Cardiac fibroblast (primary cell): ENCODE measurements at regions not wholly inside any gene's neighbourhood (a gene's known extent, or its start where the extent isn't known, plus 50 kb on each side); places are given as distances from the start of the nearest gene placed in this dataset.

Source experiments
- DNase-seq, 2 donors: peaks; one replicate each; pipeline versions ENCODE4 v3.0.0 to v3.0.0-alpha.2; 2010; ENCODE audit warnings: low read depth in 2 of 2
- H3K4me3 ChIP-seq, 2 donors: replicated peaks in 1 of 2; 1 replicate in 1 of 2; 2 replicates in 1 of 2; pipeline ENCODE4 v1.5.1; 2011; ENCODE audit warnings: low read depth in 2 of 2, low read length in 2 of 2, mild to moderate bottlenecking in 2 of 2, moderate library complexity in 1 of 2
- TF ChIP-seq, protein P1 (sequence below): IDR thresholded peaks from one replicate; pipeline ENCODE4 v1.5.1; 2011; ENCODE audit warnings: low read depth, mild to moderate bottlenecking, low read length, inconsistent platforms

DNA sequence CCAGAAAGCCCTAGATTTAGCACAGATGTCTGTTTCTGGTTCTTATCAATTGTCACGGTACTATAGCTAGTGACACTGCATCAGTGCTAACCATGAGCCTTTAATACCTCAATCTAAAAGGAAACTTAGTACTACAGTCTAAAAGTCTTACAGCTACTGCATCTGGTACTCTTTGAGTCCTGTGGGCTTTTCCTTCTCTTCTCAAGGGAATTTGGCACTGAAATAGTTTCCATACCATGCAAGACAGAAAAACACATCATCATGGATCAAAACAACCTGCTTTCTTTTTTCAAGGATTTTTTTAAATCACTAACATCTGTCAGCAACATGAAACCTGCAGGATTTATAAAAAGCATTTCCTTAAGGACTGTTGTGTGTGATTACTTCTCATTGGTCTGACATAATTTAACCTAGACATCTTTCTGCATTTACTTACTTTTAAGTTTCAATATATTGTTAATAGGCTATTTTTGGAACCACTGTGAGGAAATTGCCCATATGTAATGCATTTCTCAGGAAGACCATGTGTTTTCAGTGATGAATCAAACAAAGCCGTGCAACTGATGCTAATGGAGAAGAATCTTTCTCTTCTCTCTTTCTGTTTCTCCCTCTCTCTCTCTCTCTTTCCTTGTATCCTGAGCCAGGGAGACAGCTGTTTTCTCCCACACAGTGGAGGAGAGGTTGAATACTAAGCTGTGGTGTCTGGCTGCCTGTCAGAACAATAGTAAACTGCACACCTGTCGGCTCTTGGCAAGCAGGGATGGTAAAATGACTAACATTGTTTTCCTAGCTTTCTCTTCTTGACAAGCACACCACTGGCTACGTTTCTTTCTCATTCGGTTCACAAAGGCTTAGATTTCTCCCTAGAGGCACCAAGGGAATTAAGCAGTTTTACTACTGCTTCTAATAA is 273.4 kb downstream of the CSNK1G3 start:
- no peak overlapping the region for H3K4me3 ChIP-seq
- peak; percentile 37 to 85 for DNase-seq
- TF ChIP-seq, protein P1, sequence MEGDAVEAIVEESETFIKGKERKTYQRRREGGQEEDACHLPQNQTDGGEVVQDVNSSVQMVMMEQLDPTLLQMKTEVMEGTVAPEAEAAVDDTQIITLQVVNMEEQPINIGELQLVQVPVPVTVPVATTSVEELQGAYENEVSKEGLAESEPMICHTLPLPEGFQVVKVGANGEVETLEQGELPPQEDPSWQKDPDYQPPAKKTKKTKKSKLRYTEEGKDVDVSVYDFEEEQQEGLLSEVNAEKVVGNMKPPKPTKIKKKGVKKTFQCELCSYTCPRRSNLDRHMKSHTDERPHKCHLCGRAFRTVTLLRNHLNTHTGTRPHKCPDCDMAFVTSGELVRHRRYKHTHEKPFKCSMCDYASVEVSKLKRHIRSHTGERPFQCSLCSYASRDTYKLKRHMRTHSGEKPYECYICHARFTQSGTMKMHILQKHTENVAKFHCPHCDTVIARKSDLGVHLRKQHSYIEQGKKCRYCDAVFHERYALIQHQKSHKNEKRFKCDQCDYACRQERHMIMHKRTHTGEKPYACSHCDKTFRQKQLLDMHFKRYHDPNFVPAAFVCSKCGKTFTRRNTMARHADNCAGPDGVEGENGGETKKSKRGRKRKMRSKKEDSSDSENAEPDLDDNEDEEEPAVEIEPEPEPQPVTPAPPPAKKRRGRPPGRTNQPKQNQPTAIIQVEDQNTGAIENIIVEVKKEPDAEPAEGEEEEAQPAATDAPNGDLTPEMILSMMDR = no peak

DNA sequence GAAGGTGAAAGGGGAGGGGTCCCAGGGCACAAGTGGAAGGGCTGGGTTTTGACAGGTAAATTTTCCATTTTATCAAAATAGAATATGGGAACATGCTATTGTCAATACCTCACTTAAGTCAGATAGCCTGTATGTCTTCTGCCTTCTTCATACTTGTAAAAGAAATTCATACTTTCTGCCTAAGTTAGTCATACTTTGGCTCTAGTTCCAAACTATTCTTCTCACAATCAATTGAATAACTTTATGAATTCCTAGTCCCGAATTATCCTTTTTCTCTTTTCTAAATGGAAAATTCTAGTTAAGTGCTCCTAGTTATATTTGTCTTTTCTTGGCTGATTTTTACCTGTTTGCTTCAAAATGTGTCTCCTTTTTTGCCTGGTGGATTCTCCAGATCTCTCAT is 271.4 kb downstream of the CSNK1G3 start:
- peak in 1 of 2 donors; percentile 22 for DNase-seq

DNA sequence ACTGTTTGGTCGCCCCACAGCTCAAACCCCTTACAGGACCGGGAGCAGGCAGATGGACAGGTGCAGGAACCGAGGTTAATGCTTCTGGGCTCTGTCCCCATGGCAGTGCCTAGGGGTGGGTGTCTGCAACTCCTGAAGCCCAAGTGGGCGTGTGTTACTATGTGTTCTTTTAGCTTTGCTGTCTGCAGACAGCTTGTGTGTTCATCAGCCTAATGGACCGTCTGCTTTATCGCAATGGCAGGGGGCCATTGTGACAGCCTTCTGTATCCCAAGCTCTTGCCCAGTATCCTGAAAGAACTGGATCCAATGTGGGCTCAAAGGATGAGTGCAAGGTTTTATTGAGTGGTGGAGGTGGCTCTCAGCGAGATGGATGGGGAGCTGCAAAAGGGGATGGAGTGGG is 266.7 kb downstream of the CSNK1G3 start:
- TF ChIP-seq, protein P1 = no peak
- H3K4me3 ChIP-seq = no peak overlapping the region
- no peak for DNase-seq

More for the DNA sequence above, 271.4 kb downstream of the CSNK1G3 start:
- TF ChIP-seq, protein P1 = no peak
- H3K4me3 ChIP-seq = no peak overlapping the region

DNA sequence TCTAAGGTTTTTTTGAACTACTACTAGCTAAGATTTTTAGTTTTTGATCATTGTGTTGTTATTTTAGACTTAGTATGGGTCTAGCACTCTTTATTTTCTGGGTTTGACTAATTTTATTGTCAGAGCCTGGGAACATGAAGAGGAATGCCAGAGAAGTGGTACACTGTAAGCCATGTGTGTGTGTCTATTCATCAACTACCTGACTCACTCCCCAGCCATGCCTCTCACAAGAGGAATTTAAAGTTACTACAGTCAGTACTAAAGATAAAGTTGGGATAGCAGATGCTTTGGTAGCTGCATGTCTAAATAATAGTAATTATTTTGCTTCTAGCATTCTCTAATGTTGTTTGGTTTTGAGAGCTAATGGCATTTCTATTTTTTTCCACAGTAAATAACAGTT is 264.8 kb downstream of the CSNK1G3 start:
- peak; percentile 26 to 75 for DNase-seq
- H3K4me3 ChIP-seq = no peak overlapping the region
- TF ChIP-seq, protein P1 = no peak

DNA sequence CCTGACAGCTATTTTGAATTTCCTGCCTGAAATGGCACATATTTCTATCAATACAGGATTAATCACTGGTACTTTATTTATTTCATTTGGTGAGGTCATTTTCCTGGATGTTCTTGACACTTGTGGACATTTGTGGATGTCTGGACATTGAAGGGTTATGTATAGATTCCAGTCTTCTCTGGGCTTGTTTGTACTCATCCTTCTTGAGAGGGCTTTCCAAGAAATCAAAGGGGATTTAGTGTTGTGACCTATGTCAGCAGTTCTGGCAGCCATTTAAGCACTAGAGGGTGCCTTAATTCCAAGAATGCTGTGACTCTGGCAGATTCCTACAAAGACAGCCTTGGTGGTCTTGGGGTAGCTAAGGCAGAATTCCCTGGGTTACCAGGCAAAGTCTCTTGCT is 259.7 kb downstream of the CSNK1G3 start:
- no peak for DNase-seq
- TF ChIP-seq, protein P1 = no peak
- H3K4me3 ChIP-seq = no peak overlapping the region

DNA sequence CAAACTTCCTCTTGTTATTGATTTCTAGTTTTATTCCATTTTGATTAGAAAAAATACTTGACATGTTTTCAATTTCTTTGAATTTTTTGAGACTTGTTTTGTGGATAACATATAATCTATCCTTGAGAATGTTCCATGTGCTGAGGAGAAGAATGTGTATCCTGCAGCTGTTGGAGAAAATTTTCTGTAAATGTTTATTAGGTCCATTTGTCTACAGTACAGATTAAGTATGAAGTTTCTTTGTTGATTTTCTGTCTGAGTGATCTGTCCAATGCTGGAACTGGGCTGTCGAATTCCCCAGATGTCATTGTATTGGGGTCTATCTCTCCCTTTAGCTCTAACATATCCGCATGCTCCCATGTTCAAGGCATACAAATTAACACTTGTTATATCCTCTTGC is 251.2 kb downstream of the CSNK1G3 start:
- TF ChIP-seq, protein P1 = no peak
- no peak for DNase-seq
- H3K4me3 ChIP-seq = no peak overlapping the region

DNA sequence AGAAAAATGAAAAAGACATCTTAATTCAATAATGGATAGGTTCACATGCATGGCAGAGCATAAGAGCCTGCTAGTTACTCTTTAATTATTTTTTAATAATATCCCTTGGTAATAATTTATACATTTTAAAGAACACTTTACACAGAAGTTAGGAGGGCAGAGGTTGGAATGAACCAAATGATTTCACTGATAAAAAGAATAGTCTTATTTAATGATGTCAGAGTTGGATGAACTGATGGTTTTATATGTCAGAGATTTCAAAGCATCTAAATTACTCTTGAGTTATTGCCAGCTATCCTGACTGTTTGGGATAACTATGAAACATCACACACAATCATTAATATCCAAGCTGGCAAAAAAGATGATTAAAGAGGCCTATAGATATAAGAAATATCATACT is 244.8 kb downstream of the CSNK1G3 start:
- TF ChIP-seq, protein P1 = no peak
- no peak overlapping the region for H3K4me3 ChIP-seq
- DNase-seq = no peak
